ENCODE measurements at regions not wholly inside any gene's neighbourhood (a gene's known extent, or its start where the extent isn't known, plus 50 kb on each side); places are given as distances from the start of the nearest gene placed in this dataset.
"Not testable (repeated sequence)": the region's sequence is repeated elsewhere in the genome, so short reads cannot be mapped to it uniquely, and the experiment has no call there.

GRCh38 chr1:96152957-96153356 is 568.6 kb upstream of the PTBP2 start:
- not testable (repeated sequence) for TF ChIP-seq POLR2A, CTCF, POLR2AphosphoS5, EP300 (IDR thresholded peaks at IDR 0.05)

All from sigmoid colon (tissue), 4 donors.